GM19240 (cell line): ENCODE measurements at regions not wholly inside any gene's neighbourhood (a gene's known extent, or its start where the extent isn't known, plus 50 kb on each side); places are given as distances from the start of the nearest gene placed in this dataset.

Experiments used
- DNase-seq: peaks from one replicate; pipeline ENCODE4 v3.0.0; 2011; ENCODE audit warnings: low spot score; ENCODE audit not compliant: insufficient read length

- no peak for DNase-seq
Observed at GRCh38 chr1:208895181-208895580, 651.0 kb upstream of the PLXNA2 start.

DNA sequence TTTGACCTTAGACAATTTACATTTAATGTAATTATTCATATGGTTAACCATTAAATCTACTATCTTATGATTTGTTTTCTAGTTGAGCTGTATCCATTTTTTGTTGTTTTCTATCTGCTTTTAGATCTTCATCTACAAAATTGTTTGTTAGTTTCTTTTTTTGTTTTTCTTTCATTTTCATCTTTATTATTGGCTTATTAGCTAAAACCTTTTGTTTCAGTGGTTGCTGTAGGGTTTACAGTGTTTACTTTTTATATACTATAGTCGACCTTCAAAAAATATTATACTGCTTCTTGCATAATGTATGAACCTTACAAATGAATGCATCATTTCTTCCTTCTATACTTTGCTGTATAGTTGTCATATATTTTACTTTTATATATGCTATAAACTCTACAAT is 651.6 kb upstream of the PLXNA2 start:
- no peak for DNase-seq

GRCh38 chr1:208896768-208897167 is 652.6 kb upstream of the PLXNA2 start:
- DNase-seq, result no peak

DNA sequence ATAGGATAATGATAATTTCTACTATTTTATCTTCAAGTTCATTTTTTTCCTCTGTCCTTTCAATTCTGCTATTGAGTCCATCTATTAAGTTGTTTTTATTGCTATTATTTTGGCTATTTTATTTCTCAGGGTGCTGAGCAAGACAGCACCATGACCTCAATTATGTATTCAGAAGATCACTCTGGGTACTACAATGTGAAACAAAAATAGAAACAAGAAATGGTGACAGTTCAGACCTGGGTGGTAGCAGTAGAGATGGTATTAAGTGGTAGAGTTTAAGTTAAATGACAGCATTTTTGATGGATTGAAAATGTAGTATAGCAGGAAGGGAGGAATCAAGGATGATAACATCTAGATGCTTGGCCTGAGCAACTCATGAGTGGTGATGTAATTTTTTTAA is 655.3 kb upstream of the PLXNA2 start:
- no peak for DNase-seq

DNA sequence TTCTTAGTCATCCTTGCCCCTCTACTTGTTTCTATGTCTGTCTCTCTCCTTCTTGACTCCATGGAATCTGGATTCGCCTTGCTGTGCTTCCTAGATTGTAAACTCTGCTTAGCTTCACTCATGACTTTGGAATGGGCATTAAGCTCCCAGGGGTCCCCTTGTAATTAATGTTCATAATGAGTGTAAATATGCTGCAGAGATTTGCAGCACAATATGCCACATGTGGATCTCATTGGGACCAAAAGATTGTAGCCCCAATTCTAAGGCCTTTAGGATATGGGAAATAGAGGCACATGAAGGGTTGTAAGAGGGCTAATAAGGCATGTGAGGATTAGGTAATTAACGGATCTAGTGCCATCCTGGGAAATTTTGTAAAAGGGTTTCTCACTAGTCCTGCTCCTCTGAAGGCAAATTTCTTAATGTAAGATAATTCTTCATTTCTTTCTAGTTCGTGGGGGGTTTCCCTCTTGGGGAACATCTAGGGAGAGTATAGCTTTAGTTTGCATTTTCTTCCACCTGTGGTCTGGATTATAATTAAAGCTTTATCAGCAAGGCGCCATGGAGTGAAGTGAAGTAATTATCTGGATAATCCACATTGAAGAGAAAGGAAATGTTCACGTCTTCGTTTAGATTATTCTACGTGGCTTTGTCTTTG is 659.2 kb upstream of the PLXNA2 start:
- no peak for DNase-seq

DNA sequence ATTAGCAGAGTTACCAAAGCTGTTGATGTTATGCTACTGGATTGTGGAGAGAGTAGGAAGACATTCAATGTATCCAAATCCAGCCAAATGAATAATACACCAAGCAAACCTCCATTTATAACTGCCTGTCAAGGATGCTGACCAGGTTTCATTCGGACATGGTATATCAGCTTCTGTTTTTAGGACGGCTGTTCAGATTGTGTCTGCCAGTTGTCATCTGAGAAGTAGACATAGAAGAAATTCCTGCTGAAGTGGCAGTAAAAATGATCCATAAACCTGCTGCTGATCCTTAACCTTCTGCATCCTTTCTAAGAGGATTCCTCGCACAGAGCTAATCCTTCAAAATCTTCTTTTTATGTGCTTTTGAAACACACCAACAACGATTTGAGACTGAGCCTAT is 663.6 kb upstream of the PLXNA2 start:
- no peak for DNase-seq

GRCh38 chr1:208909011-208909984 is 665.1 kb upstream of the PLXNA2 start:
- no peak for DNase-seq

- DNase-seq, result no peak
Observed at GRCh38 chr1:208910161-208910560, 666.0 kb upstream of the PLXNA2 start.

- no peak for DNase-seq
Observed at GRCh38 chr1:208917281-208917680, 666.2 kb upstream of the CAMK1G start.

DNA sequence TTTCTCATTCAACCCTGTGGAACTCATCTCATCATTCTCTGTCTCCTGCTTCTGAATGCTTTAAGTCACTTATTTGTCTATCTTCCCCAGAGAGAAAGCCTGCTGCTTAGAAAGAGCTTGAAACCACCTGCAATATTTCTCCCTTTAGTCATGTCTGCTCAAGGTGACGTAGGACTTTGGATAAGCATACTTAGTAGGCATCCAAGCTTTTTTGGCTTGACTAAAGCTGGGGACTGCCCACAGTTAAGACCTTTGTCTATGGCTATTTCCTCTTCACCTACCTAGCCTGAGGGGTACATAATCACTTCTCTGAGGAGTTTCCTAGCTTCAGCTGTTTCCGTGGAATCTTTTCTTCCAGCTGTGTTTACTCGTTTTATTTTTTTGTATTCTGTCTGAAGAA is 665.8 kb upstream of the CAMK1G start:
- no peak for DNase-seq

GRCh38 chr1:208918160-208918559 is 665.4 kb upstream of the CAMK1G start:
- DNase-seq, result no peak

DNA sequence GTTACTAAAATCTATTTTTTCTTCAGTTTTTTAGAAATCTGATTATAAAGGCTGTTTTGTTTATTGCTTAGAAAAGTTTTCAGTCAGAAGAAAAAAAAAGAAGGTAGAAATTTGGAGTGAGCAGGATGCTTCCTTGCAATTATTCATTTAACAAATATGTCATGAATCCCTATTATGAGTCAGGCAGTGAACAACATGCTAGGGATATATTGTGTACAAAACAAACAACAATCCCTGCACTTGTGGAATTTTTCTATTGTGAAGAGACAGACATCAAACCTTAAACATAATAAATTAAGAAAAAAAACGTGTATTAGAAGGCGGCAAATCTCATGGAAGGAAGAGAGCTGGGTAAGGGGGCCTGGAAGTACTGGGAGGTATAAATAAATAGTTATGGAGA is 664.1 kb upstream of the CAMK1G start:
- DNase-seq, result no peak

DNA sequence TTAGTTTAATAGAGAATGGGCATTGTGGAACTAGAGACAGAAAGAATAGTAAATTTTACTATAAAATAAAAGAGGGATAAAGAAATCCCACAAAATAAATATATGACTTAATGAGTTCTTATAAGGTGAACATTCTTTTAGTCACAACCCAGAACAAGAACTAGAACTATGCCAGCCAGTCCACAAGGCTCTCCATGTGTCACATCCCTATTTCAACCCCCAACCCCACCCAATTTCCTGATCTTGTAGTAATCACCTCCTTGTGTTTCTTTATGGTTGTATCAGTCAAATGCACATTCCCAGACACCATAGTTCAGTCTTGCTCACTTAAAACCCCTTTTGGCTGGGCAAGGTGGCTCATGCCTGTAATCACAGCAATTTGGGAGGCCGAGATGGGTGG is 662.3 kb upstream of the CAMK1G start:
- DNase-seq, result no peak

- DNase-seq, result no peak
Observed at GRCh38 chr1:208923456-208923855, 660.1 kb upstream of the CAMK1G start.

DNA sequence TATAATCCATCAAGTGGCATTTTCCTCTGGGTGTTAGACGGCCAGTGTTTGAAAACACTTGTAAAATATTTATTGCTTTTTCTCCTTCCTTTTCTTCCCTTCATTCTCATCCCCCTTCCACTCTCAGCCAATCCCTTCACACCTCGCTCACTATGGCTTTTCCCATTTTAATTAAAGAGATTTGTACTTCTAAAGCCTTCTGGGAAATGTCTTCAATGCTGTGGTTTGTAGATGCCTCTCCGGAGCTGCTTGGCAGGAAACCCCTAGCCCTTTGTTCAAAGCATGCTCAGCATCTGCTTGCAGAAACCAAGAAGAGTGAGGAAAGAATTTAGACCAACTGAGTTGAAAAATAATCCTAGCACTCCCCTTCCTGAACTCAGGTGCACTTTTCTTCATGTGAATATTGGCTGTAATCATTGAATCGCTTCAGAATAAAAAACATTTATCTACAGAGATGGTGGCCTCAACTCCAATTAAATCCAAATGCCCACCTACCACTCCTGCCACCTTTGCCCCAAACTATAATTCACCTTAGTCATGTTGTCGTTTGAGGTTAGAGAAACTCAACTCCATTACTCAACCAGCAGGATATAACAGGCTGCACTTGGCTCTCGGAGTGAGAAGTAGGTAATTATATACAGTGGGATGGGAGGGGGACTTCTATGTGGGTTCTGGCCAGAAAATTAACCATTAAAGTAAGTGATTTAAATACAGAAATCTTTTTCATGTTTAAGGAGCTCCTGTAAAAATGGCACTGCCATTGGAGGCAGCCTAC is 659.4 kb upstream of the CAMK1G start:
- DNase-seq, result no peak

- DNase-seq, result no peak
Observed at GRCh38 chr1:208924928-208925327, 658.6 kb upstream of the CAMK1G start.

GRCh38 chr1:208928349-208929010 is 655.0 kb upstream of the CAMK1G start:
- DNase-seq, result no peak

- no peak for DNase-seq
Observed at GRCh38 chr1:208929575-208929974, 653.9 kb upstream of the CAMK1G start.

DNA sequence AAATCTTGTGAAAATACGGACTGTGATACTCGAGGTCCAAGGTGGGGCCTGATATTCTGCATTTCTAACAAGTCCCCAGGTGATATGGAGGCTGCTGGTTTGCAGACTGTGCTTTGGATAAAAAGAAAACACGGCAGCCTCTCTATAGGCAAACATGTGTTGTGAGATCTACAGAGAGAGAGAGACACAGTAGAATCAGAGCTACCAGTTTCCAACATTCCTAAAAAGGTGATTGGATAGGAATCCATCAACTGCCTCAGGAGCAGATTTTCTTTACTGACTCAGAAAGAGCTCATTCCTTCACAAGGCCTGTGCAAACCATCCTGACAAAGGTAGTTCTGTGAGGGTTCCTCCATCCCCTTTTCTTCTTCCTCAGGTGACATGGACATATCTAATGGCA is 651.6 kb upstream of the CAMK1G start:
- DNase-seq, result no peak

DNA sequence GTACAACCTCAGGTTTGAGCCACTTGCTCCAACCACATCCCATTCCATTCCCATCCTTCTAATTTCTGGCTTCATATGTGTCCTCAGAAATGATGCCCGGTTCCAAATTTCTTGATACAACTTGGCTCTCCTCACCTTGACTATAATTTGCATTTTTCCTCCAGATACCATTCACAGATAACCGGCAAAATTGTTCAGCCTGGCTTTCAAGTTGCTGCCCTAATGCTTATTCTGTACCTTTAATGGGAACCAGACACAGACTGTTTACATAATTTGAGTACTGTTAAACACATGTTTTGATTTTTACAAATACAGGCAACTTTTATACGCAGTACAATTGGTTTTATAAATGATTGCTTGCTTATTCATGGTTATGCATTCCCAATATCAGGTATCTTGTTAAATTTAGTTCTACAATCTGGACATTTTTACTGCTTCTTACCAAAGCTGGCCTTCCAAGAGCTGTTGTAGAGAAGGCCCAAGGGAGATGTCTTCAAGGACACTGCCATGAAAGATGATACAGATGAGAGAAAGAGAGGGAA is 649.5 kb upstream of the CAMK1G start:
- DNase-seq, result no peak

DNA sequence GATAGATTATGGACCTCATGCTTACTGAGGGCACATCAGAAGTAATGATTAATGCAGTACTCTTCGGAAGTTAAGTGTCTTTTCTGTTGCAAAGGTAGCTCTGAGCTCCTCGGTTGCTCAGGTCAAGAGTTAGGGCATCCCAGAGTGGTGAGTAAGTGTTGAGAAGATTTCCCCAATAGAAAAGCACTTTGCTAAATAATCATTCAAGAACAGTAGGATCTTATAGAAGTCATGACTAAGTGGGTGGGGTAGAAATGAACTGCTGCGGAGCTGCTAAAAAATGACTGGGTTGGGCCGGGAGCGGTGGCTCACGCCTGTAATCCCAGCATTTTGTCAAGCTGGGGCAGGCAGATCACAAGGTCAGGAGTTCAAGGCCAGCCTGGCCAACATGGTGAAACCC is 648.6 kb upstream of the CAMK1G start:
- no peak for DNase-seq
